HEK293T (cell line): ENCODE measurements at regions not wholly inside any gene's neighbourhood (a gene's known extent, or its start where the extent isn't known, plus 50 kb on each side); places are given as distances from the start of the nearest gene placed in this dataset.

Experiments used
- CTCF ChIA-PET: fragments of 350-600 bp; formaldehyde crosslinking; extraction: SDS; loops from one replicate; lab custom pipeline; 2021; ENCODE audit warnings: antibody characterized with exemption, inconsistent platforms; lab: Yijun Ruan, JAX
- POLR2A ChIA-PET: fragments of 350-600 bp; formaldehyde crosslinking; extraction: SDS; loops from one replicate; lab custom pipeline; 2020; ENCODE audit warnings: antibody characterized with exemption, inconsistent platforms; lab: Yijun Ruan, JAX
- DNase-seq: peaks from one replicate; pipeline ENCODE4 v3.0.0; 2012; ENCODE audit warnings: mixed read lengths; ENCODE audit errors: extremely low spot score
- ARNT ChIP-seq: fragments of 450-650 bp; IDR thresholded peaks from 2 replicates; pipeline ENCODE4 v1.6.1; 2017; ENCODE audit warnings: mild to moderate bottlenecking
- BHLHE40 ChIP-seq: fragments of 450-650 bp; IDR thresholded peaks from 2 replicates; pipeline ENCODE4 v1.6.1; 2016; ENCODE audit warnings: mild to moderate bottlenecking, moderate library complexity, borderline replicate concordance
- CTBP1 ChIP-seq: fragments of 450-650 bp; IDR thresholded peaks from 2 replicates; pipeline ENCODE4 v1.6.1; 2016; ENCODE audit warnings: borderline replicate concordance
- ELF4 ChIP-seq: fragments of 450-650 bp; IDR thresholded peaks from 2 replicates; pipeline ENCODE4 v1.6.1; 2017; ENCODE audit warnings: antibody characterized with exemption
- FOXA1 ChIP-seq: fragments of 450-650 bp; IDR thresholded peaks from 2 replicates; pipeline ENCODE4 v1.6.1; 2016; ENCODE audit warnings: mild to moderate bottlenecking
- FOXK2 ChIP-seq: fragments of 450-650 bp; IDR thresholded peaks from 2 replicates; pipeline ENCODE4 v1.6.1; 2016; ENCODE audit warnings: mild to moderate bottlenecking
- FOXM1 ChIP-seq: fragments of 450-650 bp; IDR thresholded peaks from 2 replicates; pipeline ENCODE4 v1.6.1; 2017; ENCODE audit warnings: mild to moderate bottlenecking, borderline replicate concordance
- HDGF ChIP-seq: fragments of 450-650 bp; IDR thresholded peaks from 2 replicates; pipeline ENCODE4 v1.6.1; 2017; ENCODE audit warnings: antibody characterized with exemption, borderline replicate concordance
- L3MBTL2 ChIP-seq: fragments of 450-650 bp; conservative IDR thresholded peaks from 2 replicates; pipeline ENCODE4 v1.6.1; 2016; ENCODE audit warnings: mild to moderate bottlenecking
- LEF1 ChIP-seq: fragments of 450-650 bp; IDR thresholded peaks from 2 replicates; pipeline ENCODE4 v1.6.1; 2017; ENCODE audit warnings: mild to moderate bottlenecking, borderline replicate concordance
- NFRKB ChIP-seq: fragments of 450-650 bp; IDR thresholded peaks from 2 replicates; pipeline ENCODE4 v1.6.1; 2016; ENCODE audit warnings: mild to moderate bottlenecking, moderate library complexity
- SP1 ChIP-seq: fragments of 450-650 bp; IDR thresholded peaks from 2 replicates; pipeline ENCODE4 v1.6.1; 2017
- SUZ12 ChIP-seq: fragments of 450-650 bp; IDR thresholded peaks from 2 replicates; pipeline ENCODE4 v1.6.1; 2016; ENCODE audit warnings: mild to moderate bottlenecking
- TARDBP ChIP-seq: fragments of 450-650 bp; IDR thresholded peaks from 2 replicates; pipeline ENCODE4 v1.6.1; 2016
- ZNF384 ChIP-seq: fragments of 450-650 bp; IDR thresholded peaks from 2 replicates; pipeline ENCODE4 v1.6.1; 2016
- TF ChIP-seq, protein P1 (sequence below): fragments of 450-650 bp; IDR thresholded peaks from 2 replicates; pipeline ENCODE4 v1.6.1; 2016

DNA sequence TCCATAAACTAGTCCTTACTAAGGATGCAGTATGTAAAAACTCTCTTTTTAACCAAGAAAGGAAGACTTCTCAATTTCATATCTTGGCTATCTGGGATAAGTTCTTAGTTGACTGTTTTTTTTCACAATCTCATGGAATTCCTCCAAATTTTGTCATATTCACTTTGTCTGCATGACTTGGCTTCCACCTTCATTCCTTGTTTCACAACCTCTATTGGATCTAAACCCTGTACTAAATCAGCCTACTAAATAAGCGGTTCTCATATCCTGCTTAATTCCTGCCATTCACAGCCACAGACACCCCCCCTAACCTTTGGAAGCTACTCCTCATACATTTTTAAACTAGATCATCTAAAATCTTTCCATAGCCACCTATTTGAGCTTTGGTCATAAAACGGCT is 370.6 kb upstream of the NAALADL2 start:
- ChIA-PET POLR2A (no interaction called here), CTCF (no interaction called here)

DNA sequence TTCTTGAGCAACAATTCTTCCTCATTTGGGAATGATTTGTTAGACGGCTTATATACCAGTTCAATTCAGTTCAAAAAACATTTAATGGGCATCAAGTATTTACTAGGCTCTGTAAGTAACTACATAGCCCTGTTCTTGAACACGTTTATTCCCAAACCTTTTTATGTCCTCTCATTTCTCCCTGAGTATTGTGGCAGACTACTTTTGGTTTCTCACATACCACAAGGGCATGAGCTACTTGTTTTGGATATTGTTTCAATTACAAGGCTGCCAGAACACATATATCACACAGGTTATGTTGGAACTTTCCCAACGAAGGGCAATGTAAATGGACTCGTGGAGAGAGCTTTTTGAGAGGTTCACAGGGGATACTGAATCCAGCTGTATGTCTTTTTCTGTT is 363.8 kb upstream of the NAALADL2 start:
- ChIA-PET POLR2A (interaction anchor here (0.9 kb wide), 1 partner anchor 54 kb away, joined by 3 read pairs; no protein-coding TSS in a partner anchor), CTCF (no interaction called here)
- DNase-seq = no peak
- TF ChIP-seq HDGF = no peak
- TF ChIP-seq FOXM1 = no peak
- TF ChIP-seq CTBP1 = no peak
- TF ChIP-seq NFRKB = no peak
- TF ChIP-seq TARDBP = no peak
- TF ChIP-seq SUZ12 = no peak
- TF ChIP-seq ELF4 = no peak
- TF ChIP-seq ARNT = no peak
- TF ChIP-seq FOXA1 = no peak
- no peak for TF ChIP-seq L3MBTL2
- TF ChIP-seq SP1 = no peak
- TF ChIP-seq ZNF384 = no peak
- no peak for TF ChIP-seq FOXK2
- no peak for TF ChIP-seq BHLHE40
- TF ChIP-seq, protein P1, sequence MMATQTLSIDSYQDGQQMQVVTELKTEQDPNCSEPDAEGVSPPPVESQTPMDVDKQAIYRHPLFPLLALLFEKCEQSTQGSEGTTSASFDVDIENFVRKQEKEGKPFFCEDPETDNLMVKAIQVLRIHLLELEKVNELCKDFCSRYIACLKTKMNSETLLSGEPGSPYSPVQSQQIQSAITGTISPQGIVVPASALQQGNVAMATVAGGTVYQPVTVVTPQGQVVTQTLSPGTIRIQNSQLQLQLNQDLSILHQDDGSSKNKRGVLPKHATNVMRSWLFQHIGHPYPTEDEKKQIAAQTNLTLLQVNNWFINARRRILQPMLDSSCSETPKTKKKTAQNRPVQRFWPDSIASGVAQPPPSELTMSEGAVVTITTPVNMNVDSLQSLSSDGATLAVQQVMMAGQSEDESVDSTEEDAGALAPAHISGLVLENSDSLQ = no peak
- TF ChIP-seq LEF1 = no peak

More for the DNA sequence above, 370.6 kb upstream of the NAALADL2 start:
- TF ChIP-seq SUZ12 (no peak), SP1 (no peak), CTBP1 (no peak), FOXK2 (no peak), BHLHE40 (no peak), HDGF (no peak), NFRKB (no peak), TARDBP (no peak), ARNT (no peak), FOXM1 (no peak), LEF1 (no peak), ELF4 (no peak), ZNF384 (no peak), L3MBTL2 (no peak), FOXA1 (no peak)
- TF ChIP-seq, protein P1 = no peak
- no peak for DNase-seq

- DNase-seq = no peak
- ChIA-PET CTCF (interaction anchor here (0.6 kb wide), 1 partner anchor 406 kb away, joined by 5 read pairs; no protein-coding TSS in a partner anchor), POLR2A (interaction anchor here (0.9 kb wide), 1 partner anchor 55 kb away, joined by 3 read pairs; no protein-coding TSS in a partner anchor)
- TF ChIP-seq HDGF (no peak), FOXA1 (no peak), LEF1 (no peak), L3MBTL2 (no peak), BHLHE40 (no peak), NFRKB (no peak), ZNF384 (no peak), FOXK2 (no peak)
Measured at GRCh38 chr3:174495928-174496327, 363.2 kb upstream of the NAALADL2 start.

- no peak for DNase-seq
- no peak for TF ChIP-seq ELF4
- TF ChIP-seq FOXK2 = no peak
- TF ChIP-seq L3MBTL2 = no peak
- TF ChIP-seq ZNF384 = no peak
- no peak for TF ChIP-seq SUZ12
- TF ChIP-seq BHLHE40 = no peak
- TF ChIP-seq HDGF = no peak
- no peak for TF ChIP-seq TARDBP
- no peak for TF ChIP-seq CTBP1
- TF ChIP-seq, protein P1 = no peak
- no peak for TF ChIP-seq NFRKB
- no peak for TF ChIP-seq ARNT
- no peak for TF ChIP-seq LEF1
- no peak for TF ChIP-seq FOXM1
- TF ChIP-seq SP1 = no peak
- TF ChIP-seq FOXA1 = no peak
- ChIA-PET CTCF (no interaction called here), POLR2A (no interaction called here)
Measured at GRCh38 chr3:174498638-174499037, 360.5 kb upstream of the NAALADL2 start.

DNA sequence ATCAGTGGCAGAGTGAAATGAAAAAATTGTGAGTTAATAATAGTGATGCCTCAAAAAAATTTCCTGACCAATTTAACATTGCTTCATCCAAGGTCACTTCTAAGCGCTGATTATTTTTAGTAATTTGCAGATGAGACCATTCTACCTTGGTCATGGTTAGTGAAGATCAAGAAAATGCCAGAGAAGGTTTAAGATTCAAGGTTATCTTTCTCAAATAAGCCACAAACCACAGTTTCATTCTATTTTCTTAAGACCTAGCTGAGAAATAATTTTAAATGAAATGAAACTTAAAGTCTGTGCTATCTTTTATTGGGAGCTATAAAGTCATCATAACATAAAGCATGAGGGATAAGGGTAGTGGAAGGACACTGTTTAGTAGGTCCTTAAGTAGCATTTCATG is 353.9 kb upstream of the NAALADL2 start:
- ChIA-PET POLR2A (no interaction called here), CTCF (no interaction called here)
- TF ChIP-seq L3MBTL2 (no peak), SUZ12 (no peak), ARNT (no peak), CTBP1 (no peak), FOXA1 (no peak), FOXM1 (no peak), FOXK2 (no peak), TARDBP (no peak), LEF1 (no peak), NFRKB (no peak), SP1 (no peak), HDGF (no peak), ELF4 (no peak), BHLHE40 (no peak), ZNF384 (no peak)
- TF ChIP-seq, protein P1 = no peak
- no peak for DNase-seq
